ENCODE measurements at regions not wholly inside any gene's neighbourhood (a gene's known extent, or its start where the extent isn't known, plus 50 kb on each side); places are given as distances from the start of the nearest gene placed in this dataset.
"Not testable (repeated sequence)": the region's sequence is repeated elsewhere in the genome, so short reads cannot be mapped to it uniquely, and the experiment has no call there.

GRCh38 chr10:38355911-38356526, 261.9 kb downstream of the ZNF37A start:
- CTCF ChIA-PET, POLR2A ChIA-PET: not testable (repeated sequence)

GRCh38 chr10:38356527-38356926, 262.4 kb downstream of the ZNF37A start:
- H3K27me3 ChIP-seq (ENCODE audit: control insufficient read depth, insufficient read depth, low read length); H3K27ac ChIP-seq (ENCODE audit: low read depth, low read length); CTCF ChIA-PET; DNase-seq (ENCODE audit: low read depth, low spot score); POLR2A ChIA-PET; H3K9me3 ChIP-seq (ENCODE audit: control insufficient read depth, insufficient read depth, low read length): not testable (repeated sequence)
- H3K4me3 ChIP-seq (ENCODE audit: low read depth, low read length) = peak overlapping the region; percentile 67

More at GRCh38 chr10:38355911-38356526, 261.9 kb downstream of the ZNF37A start:
- peak; percentile 2 for DNase-seq (ENCODE audit: low read depth, low spot score)
- H3K27me3 ChIP-seq (ENCODE audit: control insufficient read depth, insufficient read depth, low read length); H3K9me3 ChIP-seq (ENCODE audit: control insufficient read depth, insufficient read depth, low read length): not testable (repeated sequence)
- Histone ChIP-seq H3K4me3 (ENCODE audit: low read depth, low read length) (peak overlapping the region; percentile 67), H3K27ac (ENCODE audit: low read depth, low read length) (peak overlapping the region; percentile 47)

- CTCF ChIA-PET; H3K4me3 ChIP-seq (ENCODE audit: low read depth, low read length); POLR2A ChIA-PET; H3K27ac ChIP-seq (ENCODE audit: low read depth, low read length); DNase-seq (ENCODE audit: low read depth, low spot score); H3K27me3 ChIP-seq (ENCODE audit: control insufficient read depth, insufficient read depth, low read length); H3K9me3 ChIP-seq (ENCODE audit: control insufficient read depth, insufficient read depth, low read length): not testable (repeated sequence)
Observed at GRCh38 chr10:38362514-38362913, 268.4 kb downstream of the ZNF37A start.

- H3K27ac ChIP-seq (ENCODE audit: low read depth, low read length); H3K4me3 ChIP-seq (ENCODE audit: low read depth, low read length); H3K9me3 ChIP-seq (ENCODE audit: control insufficient read depth, insufficient read depth, low read length); CTCF ChIA-PET; DNase-seq (ENCODE audit: low read depth, low spot score); POLR2A ChIA-PET; H3K27me3 ChIP-seq (ENCODE audit: control insufficient read depth, insufficient read depth, low read length): not testable (repeated sequence)
Observed at GRCh38 chr10:38364073-38364472, 269.9 kb downstream of the ZNF37A start.

GRCh38 chr10:38365917-38366316, 271.8 kb downstream of the ZNF37A start:
- DNase-seq (ENCODE audit: low read depth, low spot score) = peak; percentile 7
- CTCF ChIA-PET = interaction anchor here (0.8 to 3.5 kb wide), 16 partner anchors 8 to 1485 kb away, joined by 3 to 53 read pairs (median 4); partner anchors contain the start of gene ZNF25
- H3K27me3 ChIP-seq (ENCODE audit: control insufficient read depth, insufficient read depth, low read length); H3K9me3 ChIP-seq (ENCODE audit: control insufficient read depth, insufficient read depth, low read length); H3K27ac ChIP-seq (ENCODE audit: low read depth, low read length); H3K4me3 ChIP-seq (ENCODE audit: low read depth, low read length); POLR2A ChIA-PET: not testable (repeated sequence)
- TF ChIP-seq, protein P1, sequence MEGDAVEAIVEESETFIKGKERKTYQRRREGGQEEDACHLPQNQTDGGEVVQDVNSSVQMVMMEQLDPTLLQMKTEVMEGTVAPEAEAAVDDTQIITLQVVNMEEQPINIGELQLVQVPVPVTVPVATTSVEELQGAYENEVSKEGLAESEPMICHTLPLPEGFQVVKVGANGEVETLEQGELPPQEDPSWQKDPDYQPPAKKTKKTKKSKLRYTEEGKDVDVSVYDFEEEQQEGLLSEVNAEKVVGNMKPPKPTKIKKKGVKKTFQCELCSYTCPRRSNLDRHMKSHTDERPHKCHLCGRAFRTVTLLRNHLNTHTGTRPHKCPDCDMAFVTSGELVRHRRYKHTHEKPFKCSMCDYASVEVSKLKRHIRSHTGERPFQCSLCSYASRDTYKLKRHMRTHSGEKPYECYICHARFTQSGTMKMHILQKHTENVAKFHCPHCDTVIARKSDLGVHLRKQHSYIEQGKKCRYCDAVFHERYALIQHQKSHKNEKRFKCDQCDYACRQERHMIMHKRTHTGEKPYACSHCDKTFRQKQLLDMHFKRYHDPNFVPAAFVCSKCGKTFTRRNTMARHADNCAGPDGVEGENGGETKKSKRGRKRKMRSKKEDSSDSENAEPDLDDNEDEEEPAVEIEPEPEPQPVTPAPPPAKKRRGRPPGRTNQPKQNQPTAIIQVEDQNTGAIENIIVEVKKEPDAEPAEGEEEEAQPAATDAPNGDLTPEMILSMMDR (IDR thresholded peaks at IDR 0.05; ENCODE audit: low read depth, low read length) = peak; percentile 53

DNA sequence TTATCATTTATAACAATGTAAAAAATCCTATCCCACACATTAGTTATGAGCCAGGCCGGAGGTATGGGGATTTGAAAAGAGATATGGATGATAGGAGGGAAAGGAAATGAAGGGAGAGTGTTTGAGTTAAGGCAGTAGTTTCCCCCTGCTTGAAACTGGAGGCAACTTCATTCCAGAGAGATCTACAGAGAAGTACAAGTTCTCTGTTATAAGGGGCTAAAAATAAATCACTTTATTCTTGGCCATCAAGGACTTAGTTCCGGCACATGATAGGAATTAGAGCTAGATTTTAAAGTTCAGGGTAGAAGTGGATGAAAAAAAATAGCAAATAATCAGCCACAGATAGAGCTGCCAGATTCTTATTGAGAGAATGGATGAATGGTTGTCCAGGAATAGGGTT, 289.7 kb downstream of the ZNF37A start:
- H3K27me3 ChIP-seq (ENCODE audit: control insufficient read depth, insufficient read depth, low read length); H3K4me3 ChIP-seq (ENCODE audit: low read depth, low read length); POLR2A ChIA-PET; H3K27ac ChIP-seq (ENCODE audit: low read depth, low read length); CTCF ChIA-PET; H3K9me3 ChIP-seq (ENCODE audit: control insufficient read depth, insufficient read depth, low read length); DNase-seq (ENCODE audit: low read depth, low spot score): not testable (repeated sequence)

GRCh38 chr10:38386869-38387268, 292.7 kb downstream of the ZNF37A start:
- H3K27ac ChIP-seq (ENCODE audit: low read depth, low read length); CTCF ChIA-PET; DNase-seq (ENCODE audit: low read depth, low spot score); H3K27me3 ChIP-seq (ENCODE audit: control insufficient read depth, insufficient read depth, low read length); H3K9me3 ChIP-seq (ENCODE audit: control insufficient read depth, insufficient read depth, low read length); H3K4me3 ChIP-seq (ENCODE audit: low read depth, low read length); POLR2A ChIA-PET: not testable (repeated sequence)

GRCh38 chr10:38390725-38391124, 296.6 kb downstream of the ZNF37A start:
- POLR2A ChIA-PET; H3K27ac ChIP-seq (ENCODE audit: low read depth, low read length); DNase-seq (ENCODE audit: low read depth, low spot score): not testable (repeated sequence)

DNA sequence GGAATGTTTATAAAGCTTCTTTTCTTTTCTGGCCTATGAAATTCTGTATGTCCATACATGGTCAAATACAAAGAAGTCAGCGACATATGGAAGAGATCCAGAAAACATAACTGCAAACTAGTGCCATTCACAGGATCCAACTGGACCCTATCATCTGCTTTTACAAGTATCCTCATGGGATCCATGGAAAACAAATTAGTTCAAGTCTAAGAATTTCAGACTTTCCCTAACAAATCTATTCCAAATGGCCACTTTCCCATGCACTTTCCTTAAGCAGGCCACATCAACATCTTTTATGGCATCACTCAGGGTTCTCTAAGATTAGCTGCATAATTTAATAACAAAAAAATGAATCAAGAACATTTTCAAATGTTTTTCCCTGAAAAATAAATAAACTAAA, 301.3 kb downstream of the ZNF37A start:
- H3K4me3 ChIP-seq (ENCODE audit: low read depth, low read length); H3K27ac ChIP-seq (ENCODE audit: low read depth, low read length); H3K27me3 ChIP-seq (ENCODE audit: control insufficient read depth, insufficient read depth, low read length); DNase-seq (ENCODE audit: low read depth, low spot score); CTCF ChIA-PET; POLR2A ChIA-PET; H3K9me3 ChIP-seq (ENCODE audit: control insufficient read depth, insufficient read depth, low read length): not testable (repeated sequence)

More at GRCh38 chr10:38390725-38391124, 296.6 kb downstream of the ZNF37A start:
- H3K9me3 ChIP-seq (ENCODE audit: control insufficient read depth, insufficient read depth, low read length); H3K4me3 ChIP-seq (ENCODE audit: low read depth, low read length); H3K27me3 ChIP-seq (ENCODE audit: control insufficient read depth, insufficient read depth, low read length); CTCF ChIA-PET: not testable (repeated sequence)
- TF ChIP-seq, protein P1 (IDR thresholded peaks at IDR 0.05; ENCODE audit: low read depth, low read length) = peak; percentile 41

- H3K27me3 ChIP-seq (ENCODE audit: control insufficient read depth, insufficient read depth, low read length); DNase-seq (ENCODE audit: low read depth, low spot score); POLR2A ChIA-PET; H3K27ac ChIP-seq (ENCODE audit: low read depth, low read length); H3K4me3 ChIP-seq (ENCODE audit: low read depth, low read length); H3K9me3 ChIP-seq (ENCODE audit: control insufficient read depth, insufficient read depth, low read length); CTCF ChIA-PET: not testable (repeated sequence)
Observed at GRCh38 chr10:38396178-38396954, 302.2 kb downstream of the ZNF37A start.

Measured in AG04450 (cell line).